Activated CD4-positive, alpha-beta T cell treated with anti-CD3 and anti-CD28 coated beads, Interleukin-2, amount 10 ng/mL, durations not matched to agents 7 days and 5 days (primary cell): ENCODE measurements at regions not wholly inside any gene's neighbourhood (a gene's known extent, or its start where the extent isn't known, plus 50 kb on each side); places are given as distances from the start of the nearest gene placed in this dataset.

ENCODE experiments used
- CTCF ChIA-PET: fragments of 350-600 bp; sonication (Branson Sonifier 250); formaldehyde crosslinking; loops from one replicate; lab custom pipeline; 2021; ENCODE audit warnings: antibody characterized with exemption; lab: Charles Lee
- POLR2A ChIA-PET: fragments of 350-600 bp; sonication (Branson Sonifier 250); formaldehyde crosslinking; loops from one replicate; lab custom pipeline; 2021; ENCODE audit warnings: antibody characterized with exemption; lab: Charles Lee
- DNase-seq: peaks from one replicate; pipeline ENCODE4 v3.0.0-alpha.2; 2020
- H3K27ac Mint-ChIP-seq: one replicate; pipeline ENCODE4 v1.8.0; 2021; ENCODE audit warnings: mild to moderate bottlenecking, moderate library complexity, mixed read lengths
- H3K27me3 Mint-ChIP-seq: one replicate; pipeline ENCODE4 v1.8.0; 2021; ENCODE audit warnings: mixed read lengths
- H3K36me3 Mint-ChIP-seq: one replicate; pipeline ENCODE4 v1.8.0; 2021; ENCODE audit warnings: low read depth, mixed read lengths
- H3K4me1 Mint-ChIP-seq: one replicate; pipeline ENCODE4 v1.8.0; 2021; ENCODE audit warnings: mixed read lengths
- H3K4me3 Mint-ChIP-seq: one replicate; pipeline ENCODE4 v1.8.0; 2021; ENCODE audit warnings: mild to moderate bottlenecking, moderate library complexity, mixed read lengths
- H3K9me3 Mint-ChIP-seq: one replicate; pipeline ENCODE4 v1.8.0; 2021; ENCODE audit warnings: mixed read lengths

GRCh38 chr10:47082055-47082784, 171.0 kb downstream of the PTPN20 start:
- Mint-ChIP-seq H3K9me3 (no peaks in the 10 kb centered on the region), H3K36me3 (no peaks in the 10 kb centered on the region), H3K4me1 (peaks cover 7% of the 10 kb centered on the region), H3K27ac (no peak overlapping the region), H3K4me3 (no peak overlapping the region), H3K27me3 (no peaks in the 10 kb centered on the region)
- ChIA-PET POLR2A (no interaction called here), CTCF (no interaction called here)
- DNase-seq, result no peak

- H3K27me3 Mint-ChIP-seq, result no peaks in the 10 kb centered on the region
- ChIA-PET CTCF (interaction anchor here (1.0 kb wide), 1 partner anchor 15 kb away, joined by 4 read pairs; no protein-coding TSS in a partner anchor), POLR2A (no interaction called here)
- no peaks in the 10 kb centered on the region for H3K36me3 Mint-ChIP-seq
- H3K4me1 Mint-ChIP-seq, result no peaks in the 10 kb centered on the region
- DNase-seq, result no peak
- no peak overlapping the region for H3K27ac Mint-ChIP-seq
- no peak overlapping the region for H3K4me3 Mint-ChIP-seq
- H3K9me3 Mint-ChIP-seq, result no peaks in the 10 kb centered on the region
Observed at GRCh38 chr10:47087667-47088066, 176.4 kb downstream of the PTPN20 start.

GRCh38 chr10:47088656-47089354, 177.6 kb downstream of the PTPN20 start:
- H3K9me3 Mint-ChIP-seq, result no peaks in the 10 kb centered on the region
- POLR2A ChIA-PET, result no interaction called here

GRCh38 chr10:47090042-47090441, 178.8 kb downstream of the PTPN20 start:
- H3K9me3 Mint-ChIP-seq, result no peaks in the 10 kb centered on the region
- no peak for DNase-seq
- no peaks in the 10 kb centered on the region for H3K4me1 Mint-ChIP-seq
- H3K4me3 Mint-ChIP-seq, result no peak overlapping the region
- ChIA-PET POLR2A (no interaction called here), CTCF (no interaction called here)
- no peaks in the 10 kb centered on the region for H3K27me3 Mint-ChIP-seq
- H3K27ac Mint-ChIP-seq, result no peak overlapping the region
- no peaks in the 10 kb centered on the region for H3K36me3 Mint-ChIP-seq

More at GRCh38 chr10:47088656-47089354, 177.6 kb downstream of the PTPN20 start:
- Mint-ChIP-seq H3K36me3 (no peaks in the 10 kb centered on the region), H3K4me3 (no peak overlapping the region), H3K27me3 (no peaks in the 10 kb centered on the region), H3K27ac (no peak overlapping the region), H3K4me1 (no peaks in the 10 kb centered on the region)
- DNase-seq, result no peak
- CTCF ChIA-PET, result interaction anchor here (0.8 kb wide), 1 partner anchor 11 kb away, joined by 4 read pairs; no protein-coding TSS in a partner anchor

GRCh38 chr10:47090903-47091302, 179.7 kb downstream of the PTPN20 start:
- POLR2A ChIA-PET, result no interaction called here
- Mint-ChIP-seq H3K27ac (no peak overlapping the region), H3K4me1 (no peaks in the 10 kb centered on the region), H3K27me3 (no peaks in the 10 kb centered on the region), H3K4me3 (no peak overlapping the region), H3K9me3 (no peaks in the 10 kb centered on the region), H3K36me3 (no peaks in the 10 kb centered on the region)
- no peak for DNase-seq
- CTCF ChIA-PET, result no interaction called here

- Mint-ChIP-seq H3K27ac (no peak overlapping the region), H3K4me3 (no peak overlapping the region), H3K4me1 (no peaks in the 10 kb centered on the region), H3K27me3 (no peaks in the 10 kb centered on the region), H3K9me3 (no peaks in the 10 kb centered on the region), H3K36me3 (no peaks in the 10 kb centered on the region)
- POLR2A ChIA-PET, result no interaction called here
- CTCF ChIA-PET, result no interaction called here
- no peak for DNase-seq
Observed at GRCh38 chr10:47091421-47091820, 180.2 kb downstream of the PTPN20 start.

GRCh38 chr10:47092376-47092775, 181.1 kb downstream of the PTPN20 start:
- H3K4me3 Mint-ChIP-seq, result no peak overlapping the region
- POLR2A ChIA-PET, result no interaction called here

GRCh38 chr10:47092831-47093230, 181.6 kb downstream of the PTPN20 start:
- Mint-ChIP-seq H3K27ac (no peak overlapping the region), H3K9me3 (no peaks in the 10 kb centered on the region), H3K4me1 (no peaks in the 10 kb centered on the region), H3K27me3 (no peaks in the 10 kb centered on the region), H3K4me3 (no peak overlapping the region), H3K36me3 (no peaks in the 10 kb centered on the region)
- CTCF ChIA-PET, result interaction anchor here (1.3 kb wide), 1 partner anchor 8 kb away, joined by 4 read pairs; no protein-coding TSS in a partner anchor
- DNase-seq, result no peak
- POLR2A ChIA-PET, result no interaction called here

More at GRCh38 chr10:47092376-47092775, 181.1 kb downstream of the PTPN20 start:
- no peak for DNase-seq
- CTCF ChIA-PET, result no interaction called here
- Mint-ChIP-seq H3K4me1 (no peaks in the 10 kb centered on the region), H3K27ac (no peak overlapping the region), H3K9me3 (no peaks in the 10 kb centered on the region), H3K36me3 (no peaks in the 10 kb centered on the region), H3K27me3 (no peaks in the 10 kb centered on the region)

- Mint-ChIP-seq H3K27me3 (no peaks in the 10 kb centered on the region), H3K27ac (no peak overlapping the region), H3K36me3 (no peaks in the 10 kb centered on the region), H3K9me3 (no peaks in the 10 kb centered on the region), H3K4me1 (no peaks in the 10 kb centered on the region), H3K4me3 (no peak overlapping the region)
- CTCF ChIA-PET, result interaction anchor here (1.3 kb wide), 1 partner anchor 9 kb away, joined by 4 read pairs; no protein-coding TSS in a partner anchor
- POLR2A ChIA-PET, result no interaction called here
- no peak for DNase-seq
Observed at GRCh38 chr10:47094126-47094525, 182.9 kb downstream of the PTPN20 start.

GRCh38 chr10:47094636-47095035, 183.4 kb downstream of the PTPN20 start:
- no peak for DNase-seq
- no peaks in the 10 kb centered on the region for H3K4me1 Mint-ChIP-seq
- POLR2A ChIA-PET, result no interaction called here
- H3K9me3 Mint-ChIP-seq, result no peaks in the 10 kb centered on the region
- no peaks in the 10 kb centered on the region for H3K27me3 Mint-ChIP-seq
- H3K27ac Mint-ChIP-seq, result no peak overlapping the region
- CTCF ChIA-PET, result no interaction called here
- H3K4me3 Mint-ChIP-seq, result no peak overlapping the region
- no peaks in the 10 kb centered on the region for H3K36me3 Mint-ChIP-seq

- POLR2A ChIA-PET, result no interaction called here
- CTCF ChIA-PET, result interaction anchor here (1.7 kb wide), 1 partner anchor 41 kb away, joined by 6 read pairs; no protein-coding TSS in a partner anchor
- Mint-ChIP-seq H3K27me3 (no peaks in the 10 kb centered on the region), H3K4me3 (no peak overlapping the region), H3K9me3 (no peaks in the 10 kb centered on the region), H3K4me1 (no peaks in the 10 kb centered on the region), H3K27ac (no peak overlapping the region), H3K36me3 (no peaks in the 10 kb centered on the region)
- DNase-seq, result no peak
Observed at GRCh38 chr10:47095211-47095610, 184.0 kb downstream of the PTPN20 start.

GRCh38 chr10:47095848-47096612, 184.8 kb downstream of the PTPN20 start:
- POLR2A ChIA-PET, result no interaction called here
- no peaks in the 10 kb centered on the region for H3K27me3 Mint-ChIP-seq
- no peak overlapping the region for H3K4me3 Mint-ChIP-seq
- H3K27ac Mint-ChIP-seq, result no peak overlapping the region
- no peaks in the 10 kb centered on the region for H3K36me3 Mint-ChIP-seq
- no peak for DNase-seq
- H3K4me1 Mint-ChIP-seq, result no peaks in the 10 kb centered on the region
- CTCF ChIA-PET, result interaction anchor here (1.7 kb wide), 1 partner anchor 40 kb away, joined by 6 read pairs; no protein-coding TSS in a partner anchor
- no peaks in the 10 kb centered on the region for H3K9me3 Mint-ChIP-seq

GRCh38 chr10:47098238-47098637, 187.0 kb downstream of the PTPN20 start:
- Mint-ChIP-seq H3K36me3 (no peaks in the 10 kb centered on the region), H3K4me3 (no peak overlapping the region), H3K4me1 (no peaks in the 10 kb centered on the region), H3K27me3 (no peaks in the 10 kb centered on the region), H3K9me3 (no peaks in the 10 kb centered on the region), H3K27ac (no peak overlapping the region)
- no peak for DNase-seq
- POLR2A ChIA-PET, result no interaction called here
- CTCF ChIA-PET, result no interaction called here
